ENCODE measurements at regions not wholly inside any gene's neighbourhood (a gene's known extent, or its start where the extent isn't known, plus 50 kb on each side); places are given as distances from the start of the nearest gene placed in this dataset.
A peak's percentile ranks its signal among the peaks of the same experiment; 100 is the strongest.
"Not testable (repeated sequence)": the region's sequence is repeated elsewhere in the genome, so short reads cannot be mapped to it uniquely, and the experiment has no call there.

- TF ChIP-seq AFF1 (IDR thresholded peaks at IDR 0.05; ENCODE audit: low read depth in 1 of 2, partially characterized antibody in 2 of 2) (peak in 1 of 2 experiments; percentile 61), ZNF197 (CRISPR knock-in tag; IDR thresholded peaks at IDR 0.05; ENCODE audit: low read depth) (0 out of 2 replicates have a peak, but pooled peaks have one; percentile 87), SAP30 (IDR thresholded peaks at IDR 0.05; ENCODE audit: borderline replicate concordance, insufficient read depth, low read depth, low read length, poor library complexity, severe bottlenecking) (peak; percentile 90), MLLT1 (IDR thresholded peaks at IDR 0.05) (peak; percentile 58 to 64; a peak in 3 of 4 replicates), ASH1L (IDR thresholded peaks at IDR 0.05; ENCODE audit: borderline replicate concordance, low read depth, partially characterized antibody) (peak; percentile 92), ZNF583 (CRISPR knock-in tag; IDR thresholded peaks at IDR 0.05) (peak; percentile 84), FOS (IDR thresholded peaks at IDR 0.05; ENCODE audit: extremely low read depth, insufficient read length) (peak; percentile 70), E2F3 (CRISPR knock-in tag; IDR thresholded peaks at IDR 0.05) (peak; percentile 78; the same call in 1 of the 2 replicates), SIN3A (IDR thresholded peaks at IDR 0.05; ENCODE audit: borderline replicate concordance in 2 of 2, control insufficient read depth in 1 of 2, low read depth in 2 of 2, low read length in 2 of 2) (peak in 1 of 2 experiments; percentile 61; a peak in 1 of 4 replicates), POLR2H (tag; IDR thresholded peaks at IDR 0.05; ENCODE audit: low read depth) (peak; percentile 90), HDAC2 (IDR thresholded peaks at IDR 0.05) (peak; percentile 92), FOXM1 (IDR thresholded peaks at IDR 0.05; ENCODE audit: low read depth) (peak; percentile 56), ZZZ3 (IDR thresholded peaks at IDR 0.05) (peak; percentile 96), ZNF324 (CRISPR knock-in tag; IDR thresholded peaks at IDR 0.05) (peak; percentile 52; the same call in 1 of the 2 replicates), NR2C2 (CRISPR knock-in tag; IDR thresholded peaks at IDR 0.05) (peak; percentile 65; the same call in 1 of the 2 replicates), NR2C2 (tag; IDR thresholded peaks at IDR 0.05) (peak; percentile 72; the same call in 1 of the 2 replicates)
- TF ChIP-seq, protein P1, sequence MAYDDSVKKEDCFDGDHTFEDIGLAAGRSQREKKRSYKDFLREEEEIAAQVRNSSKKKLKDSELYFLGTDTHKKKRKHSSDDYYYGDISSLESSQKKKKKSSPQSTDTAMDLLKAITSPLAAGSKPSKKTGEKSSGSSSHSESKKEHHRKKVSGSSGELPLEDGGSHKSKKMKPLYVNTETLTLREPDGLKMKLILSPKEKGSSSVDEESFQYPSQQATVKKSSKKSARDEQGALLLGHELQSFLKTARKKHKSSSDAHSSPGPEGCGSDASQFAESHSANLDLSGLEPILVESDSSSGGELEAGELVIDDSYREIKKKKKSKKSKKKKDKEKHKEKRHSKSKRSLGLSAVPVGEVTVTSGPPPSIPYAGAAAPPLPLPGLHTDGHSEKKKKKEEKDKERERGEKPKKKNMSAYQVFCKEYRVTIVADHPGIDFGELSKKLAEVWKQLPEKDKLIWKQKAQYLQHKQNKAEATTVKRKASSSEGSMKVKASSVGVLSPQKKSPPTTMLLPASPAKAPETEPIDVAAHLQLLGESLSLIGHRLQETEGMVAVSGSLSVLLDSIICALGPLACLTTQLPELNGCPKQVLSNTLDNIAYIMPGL (CRISPR knock-in tag; IDR thresholded peaks at IDR 0.05): 0 out of 2 replicates have a peak, but pooled peaks have one; percentile 70
- not testable (repeated sequence) for TF ChIP-seq FOXM1 (CRISPR knock-in tag; IDR thresholded peaks at IDR 0.05; ENCODE audit: low read depth)
These were observed 107.9 kb upstream of the TPTE start (continued) for GRCh38 chr21:10413247-10414120.
